Effector memory CD4-positive, alpha-beta T cell (primary cell): ENCODE measurements at regions not wholly inside any gene's neighbourhood (a gene's known extent, or its start where the extent isn't known, plus 50 kb on each side); places are given as distances from the start of the nearest gene placed in this dataset.
"Not testable (repeated sequence)": the region's sequence is repeated elsewhere in the genome, so short reads cannot be mapped to it uniquely, and the experiment has no call there.

Experiments used
- DNase-seq, 3 donors: peaks; one replicate each; pipeline ENCODE4 v3.0.0-alpha.2; 2020
- H3K27ac ChIP-seq: 2 replicates; pipeline ENCODE4 v1.7.0; 2013; ENCODE audit warnings: mild to moderate bottlenecking, low read length, moderate library complexity; ENCODE audit not compliant: insufficient read depth, poor library complexity, severe bottlenecking
- H3K27me3 ChIP-seq: replicated peaks from 2 replicates; pipeline ENCODE4 v1.7.0; 2013; ENCODE audit warnings: mild to moderate bottlenecking, low read length; ENCODE audit not compliant: insufficient read depth, control insufficient read depth, poor library complexity, severe bottlenecking
- H3K36me3 ChIP-seq: 2 replicates; pipeline ENCODE4 v1.7.0; 2013; ENCODE audit warnings: mild to moderate bottlenecking, low read length, moderate library complexity; ENCODE audit not compliant: control insufficient read depth, insufficient read depth
- H3K4me1 ChIP-seq: 2 replicates; pipeline ENCODE4 v1.7.0; 2013; ENCODE audit warnings: low read length, mild to moderate bottlenecking; ENCODE audit not compliant: control insufficient read depth, insufficient read depth, poor library complexity, severe bottlenecking
- H3K4me3 ChIP-seq: 2 replicates; pipeline ENCODE4 v1.7.0; 2013; ENCODE audit warnings: low read length, low read depth, mild to moderate bottlenecking; ENCODE audit not compliant: insufficient read depth, poor library complexity, severe bottlenecking
- H3K9me3 ChIP-seq: 2 replicates; pipeline ENCODE4 v1.7.0; 2013; ENCODE audit warnings: mild to moderate bottlenecking, low read length, moderate library complexity; ENCODE audit not compliant: control insufficient read depth

DNA sequence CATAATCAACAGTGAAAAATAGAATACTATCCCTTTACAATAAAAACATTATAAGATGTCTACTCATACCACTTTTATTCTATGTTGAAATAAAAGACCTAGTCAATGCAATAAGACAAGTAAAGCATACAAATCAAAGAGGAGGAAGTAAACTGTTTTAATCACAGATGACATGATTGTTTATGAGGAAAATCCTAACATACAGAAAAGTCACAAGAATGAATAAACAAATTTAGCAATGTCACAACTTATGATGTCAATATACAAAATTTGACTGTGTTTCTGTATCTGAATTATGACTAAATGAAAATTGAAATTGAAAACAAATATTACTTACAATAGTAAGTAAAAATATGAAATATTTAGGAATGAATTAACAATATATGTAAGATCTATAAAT is 221.9 kb upstream of the GRIA4 start:
- H3K9me3 ChIP-seq = no peaks in the 10 kb centered on the region
- DNase-seq = no peak
- H3K27ac ChIP-seq = no peak overlapping the region
- H3K4me1 ChIP-seq = no peaks in the 10 kb centered on the region
- H3K27me3 ChIP-seq = no peaks in the 10 kb centered on the region
- no peaks in the 10 kb centered on the region for H3K36me3 ChIP-seq
- H3K4me3 ChIP-seq = no peak overlapping the region

DNA sequence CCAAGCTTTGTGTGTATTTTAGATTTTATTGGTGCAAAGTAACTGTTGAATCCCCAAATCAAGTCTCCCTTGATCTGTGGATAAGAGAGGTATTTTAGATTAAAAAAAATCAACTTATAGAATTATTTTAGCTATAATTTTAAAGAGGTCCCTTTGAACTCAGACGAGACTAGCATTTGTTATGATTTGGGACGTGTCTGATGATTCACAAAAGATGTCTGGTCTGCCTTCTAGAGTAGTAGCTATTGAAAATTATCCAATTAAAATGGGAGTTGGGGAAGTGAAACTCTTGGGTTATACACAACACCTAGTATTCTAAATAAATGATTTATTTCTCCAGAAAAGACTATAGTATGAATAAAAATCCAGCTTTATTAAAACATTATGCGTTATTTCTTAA is 227.9 kb upstream of the GRIA4 start:
- no peaks in the 10 kb centered on the region for H3K4me1 ChIP-seq
- no peak overlapping the region for H3K4me3 ChIP-seq
- H3K36me3 ChIP-seq = no peaks in the 10 kb centered on the region
- no peak overlapping the region for H3K27ac ChIP-seq
- H3K9me3 ChIP-seq = no peaks in the 10 kb centered on the region
- no peaks in the 10 kb centered on the region for H3K27me3 ChIP-seq
- no peak for DNase-seq

GRCh38 chr11:105377870-105378269 is 232.0 kb upstream of the GRIA4 start:
- no peaks in the 10 kb centered on the region for H3K27me3 ChIP-seq
- no peak for DNase-seq
- H3K36me3 ChIP-seq = no peaks in the 10 kb centered on the region
- H3K4me3 ChIP-seq = no peak overlapping the region
- no peak overlapping the region for H3K27ac ChIP-seq
- no peaks in the 10 kb centered on the region for H3K9me3 ChIP-seq
- H3K4me1 ChIP-seq = no peaks in the 10 kb centered on the region

- no peak overlapping the region for H3K4me3 ChIP-seq
- no peaks in the 10 kb centered on the region for H3K27me3 ChIP-seq
- no peaks in the 10 kb centered on the region for H3K9me3 ChIP-seq
- no peak overlapping the region for H3K27ac ChIP-seq
- H3K4me1 ChIP-seq = no peaks in the 10 kb centered on the region
- H3K36me3 ChIP-seq = no peaks in the 10 kb centered on the region
- no peak for DNase-seq
These were observed 232.6 kb upstream of the CARD18 start for GRCh38 chr11:105372206-105372605.

DNA sequence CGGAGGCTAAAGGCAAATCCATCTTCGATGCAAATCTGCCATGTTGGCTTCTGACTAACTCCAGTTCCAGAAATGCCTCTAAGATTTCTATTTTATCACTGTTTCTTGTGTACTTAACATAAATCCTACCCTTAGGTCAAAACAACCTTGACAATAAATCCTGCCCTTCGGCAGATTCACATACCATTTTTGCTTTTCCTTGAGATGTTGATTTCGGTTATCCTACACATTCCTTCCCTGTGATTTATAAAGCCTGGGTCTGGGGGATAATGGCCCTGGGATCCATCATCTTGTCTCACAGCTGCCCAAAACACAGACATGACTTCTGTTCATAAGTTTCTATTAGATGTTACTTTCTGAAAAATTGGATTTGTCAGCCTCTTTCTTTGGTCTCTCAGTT is 231.7 kb upstream of the CARD18 start:
- no peak for DNase-seq
- Histone ChIP-seq H3K4me3 (no peak overlapping the region), H3K4me1 (no peaks in the 10 kb centered on the region), H3K9me3 (no peaks in the 10 kb centered on the region), H3K36me3 (no peaks in the 10 kb centered on the region), H3K27me3 (no peaks in the 10 kb centered on the region), H3K27ac (no peak overlapping the region)

DNA sequence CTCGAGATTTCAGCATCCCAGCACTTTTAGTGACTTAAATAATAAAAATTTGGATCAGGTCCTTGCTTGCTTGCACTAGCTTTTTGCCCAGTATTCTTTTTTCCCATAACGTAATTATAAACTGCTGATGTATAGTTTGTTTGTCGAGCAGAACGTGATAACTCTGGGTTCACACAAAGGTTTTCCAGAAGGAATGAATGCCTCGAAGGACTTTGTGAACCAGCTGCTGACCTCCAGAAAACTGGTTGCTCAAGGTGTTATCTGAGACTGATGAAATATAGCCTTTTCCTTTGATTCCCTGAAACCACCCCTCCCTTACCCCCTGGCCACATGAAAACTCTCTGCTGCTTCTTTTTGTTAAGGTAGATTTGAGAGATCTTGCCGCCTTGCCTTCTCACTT is 229.1 kb upstream of the CARD18 start:
- H3K4me1 ChIP-seq = no peaks in the 10 kb centered on the region
- H3K4me3 ChIP-seq = no peak overlapping the region
- no peak overlapping the region for H3K27ac ChIP-seq
- no peaks in the 10 kb centered on the region for H3K36me3 ChIP-seq
- H3K9me3 ChIP-seq = no peaks in the 10 kb centered on the region
- DNase-seq = no peak
- no peaks in the 10 kb centered on the region for H3K27me3 ChIP-seq

- Histone ChIP-seq H3K4me1 (no peaks in the 10 kb centered on the region), H3K27me3 (no peaks in the 10 kb centered on the region), H3K36me3 (no peaks in the 10 kb centered on the region), H3K4me3 (no peak overlapping the region), H3K27ac (no peak overlapping the region), H3K9me3 (no peaks in the 10 kb centered on the region)
- DNase-seq = no peak
These were observed 227.6 kb upstream of the CARD18 start for GRCh38 chr11:105367129-105367528.

GRCh38 chr11:105361651-105362050 is 222.1 kb upstream of the CARD18 start:
- no peak for DNase-seq
- Histone ChIP-seq H3K4me3 (no peak overlapping the region), H3K9me3 (no peaks in the 10 kb centered on the region), H3K4me1 (no peaks in the 10 kb centered on the region), H3K36me3 (no peaks in the 10 kb centered on the region), H3K27me3 (no peaks in the 10 kb centered on the region), H3K27ac (no peak overlapping the region)

- Histone ChIP-seq H3K9me3 (no peaks in the 10 kb centered on the region), H3K4me1 (no peaks in the 10 kb centered on the region), H3K27ac (no peak overlapping the region), H3K27me3 (no peaks in the 10 kb centered on the region), H3K36me3 (no peaks in the 10 kb centered on the region), H3K4me3 (no peak overlapping the region)
- DNase-seq = no peak
These were observed 218.2 kb upstream of the CARD18 start for GRCh38 chr11:105357764-105358163.

DNA sequence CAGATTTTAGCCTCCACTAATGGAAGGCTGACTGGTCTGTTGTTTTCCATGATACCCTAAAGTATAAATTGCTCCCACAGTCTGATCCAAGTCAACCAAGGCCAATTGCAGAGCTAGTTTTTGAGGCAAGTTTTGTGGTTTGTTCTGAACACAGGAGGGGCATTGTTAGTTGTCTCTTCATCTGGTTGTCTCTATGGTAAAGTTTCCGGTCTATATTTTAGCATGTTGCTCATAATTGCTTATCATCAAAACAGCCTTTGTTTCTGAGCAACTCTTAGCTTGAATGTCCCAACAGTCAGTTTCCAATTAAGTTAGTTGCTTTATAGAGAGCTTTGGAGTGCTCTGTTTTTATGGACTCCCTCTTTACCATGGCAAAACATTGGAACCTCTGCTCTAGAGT is 217.6 kb upstream of the CARD18 start:
- H3K4me3 ChIP-seq = no peak overlapping the region
- no peak overlapping the region for H3K27ac ChIP-seq
- no peak for DNase-seq
- H3K4me1 ChIP-seq = no peaks in the 10 kb centered on the region
- H3K9me3 ChIP-seq = no peaks in the 10 kb centered on the region
- no peaks in the 10 kb centered on the region for H3K27me3 ChIP-seq
- no peaks in the 10 kb centered on the region for H3K36me3 ChIP-seq

DNA sequence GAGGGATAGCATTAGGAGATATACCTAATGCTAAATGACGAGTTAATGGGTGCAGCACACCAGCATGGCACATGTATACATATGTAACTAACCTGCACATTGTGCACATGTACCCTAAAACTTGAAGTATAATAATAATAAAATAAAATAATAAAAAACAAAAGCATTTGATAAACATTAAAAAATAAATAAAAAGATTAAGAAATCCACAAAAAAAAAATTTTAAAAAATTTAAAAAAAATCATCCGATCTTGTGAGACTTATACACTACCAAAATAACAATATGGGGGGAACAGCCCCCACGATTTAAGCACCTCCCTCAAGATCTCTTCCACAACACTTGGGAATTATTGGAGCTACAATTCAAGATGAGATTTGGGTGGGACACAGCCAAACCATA is 210.3 kb upstream of the CARD18 start:
- not testable (repeated sequence) for H3K4me1 ChIP-seq, H3K4me3 ChIP-seq, DNase-seq, H3K36me3 ChIP-seq, H3K27ac ChIP-seq, H3K27me3 ChIP-seq, H3K9me3 ChIP-seq
